ENCODE measurements at regions not wholly inside any gene's neighbourhood (a gene's known extent, or its start where the extent isn't known, plus 50 kb on each side); places are given as distances from the start of the nearest gene placed in this dataset.

GRCh38 chr13:67725999-67726398 lies 495.9 kb upstream of the PCDH9 start:
- TF ChIP-seq EP300 (IDR thresholded peaks at IDR 0.05; ENCODE audit: low read depth), result no peak
- no peak for TF ChIP-seq CTCF (IDR thresholded peaks at IDR 0.05)
- TF ChIP-seq POLR2A (IDR thresholded peaks at IDR 0.05), result no peak
- TF ChIP-seq POLR2AphosphoS5 (IDR thresholded peaks at IDR 0.05), result no peak

Measured in transverse colon (tissue), 4 donors.